ENCODE measurements at regions not wholly inside any gene's neighbourhood (a gene's known extent, or its start where the extent isn't known, plus 50 kb on each side); places are given as distances from the start of the nearest gene placed in this dataset.

- no peak for DNase-seq
Measured at GRCh38 chr1:87437663-87438295, 109.1 kb downstream of the LMO4 start.

- no peak for DNase-seq
Measured at GRCh38 chr1:87439821-87440220, 111.1 kb downstream of the LMO4 start.

GRCh38 chr1:87449348-87449963, 120.8 kb downstream of the LMO4 start:
- no peak for DNase-seq

GRCh38 chr1:87450136-87450535, 121.5 kb downstream of the LMO4 start:
- DNase-seq = no peak

- DNase-seq = no peak
Measured at GRCh38 chr1:87450615-87451209, 122.0 kb downstream of the LMO4 start.

GRCh38 chr1:87451229-87451920, 122.7 kb downstream of the LMO4 start:
- DNase-seq = no peak

- no peak for DNase-seq
Measured at GRCh38 chr1:87452648-87453047, 124.0 kb downstream of the LMO4 start.

- DNase-seq = no peak
Measured at GRCh38 chr1:87457408-87457807, 128.7 kb downstream of the LMO4 start.

GRCh38 chr1:87462894-87463293, 134.2 kb downstream of the LMO4 start:
- DNase-seq = no peak

- peak; percentile 15 to 23 for DNase-seq
Measured at GRCh38 chr1:87464022-87464490, 135.4 kb downstream of the LMO4 start.

- no peak for DNase-seq
Measured at GRCh38 chr1:87466621-87467020, 137.9 kb downstream of the LMO4 start.

GRCh38 chr1:87472716-87473115, 144.0 kb downstream of the LMO4 start:
- no peak for DNase-seq

GRCh38 chr1:87473203-87473661, 144.6 kb downstream of the LMO4 start:
- no peak for DNase-seq

GRCh38 chr1:87474098-87474497, 145.4 kb downstream of the LMO4 start:
- no peak for DNase-seq

GRCh38 chr1:87478231-87478630, 149.6 kb downstream of the LMO4 start:
- no peak for DNase-seq

GRCh38 chr1:87495147-87495546, 166.5 kb downstream of the LMO4 start:
- no peak for DNase-seq

- DNase-seq = no peak
Measured at GRCh38 chr1:87495870-87496269, 167.2 kb downstream of the LMO4 start.

- peak; percentile 58 to 67 for DNase-seq
Measured at GRCh38 chr1:87497380-87498203, 168.9 kb downstream of the LMO4 start.

- DNase-seq = no peak
Measured at GRCh38 chr1:87501738-87502137, 173.1 kb downstream of the LMO4 start.

- DNase-seq = no peak
Measured at GRCh38 chr1:87505391-87505983, 176.8 kb downstream of the LMO4 start.

- no peak for DNase-seq
Measured at GRCh38 chr1:87506147-87506546, 177.5 kb downstream of the LMO4 start.
